Fibroblast of upper back skin (primary cell): ENCODE measurements at regions not wholly inside any gene's neighbourhood (a gene's known extent, or its start where the extent isn't known, plus 50 kb on each side); places are given as distances from the start of the nearest gene placed in this dataset.

Source experiments
- DNase-seq: peaks from one replicate; pipeline ENCODE4 v3.0.0-alpha.2; 2013

GRCh38 chr1:239322369-239322768 lies 64.0 kb upstream of the CHRM3 start:
- no peak for DNase-seq

- no peak for DNase-seq
Measured at GRCh38 chr1:239321877-239322276, 64.5 kb upstream of the CHRM3 start.

- no peak for DNase-seq
Measured at GRCh38 chr1:239317948-239318347, 68.4 kb upstream of the CHRM3 start.

GRCh38 chr1:239315631-239316217 lies 70.6 kb upstream of the CHRM3 start:
- no peak for DNase-seq

- no peak for DNase-seq
Measured at GRCh38 chr1:239311331-239311730, 75.0 kb upstream of the CHRM3 start.

- peak; percentile 16 for DNase-seq
Measured at GRCh38 chr1:239308701-239309333, 77.6 kb upstream of the CHRM3 start.

GRCh38 chr1:239307886-239308285 lies 78.5 kb upstream of the CHRM3 start:
- no peak for DNase-seq

GRCh38 chr1:239306426-239306825 lies 79.9 kb upstream of the CHRM3 start:
- DNase-seq = no peak

GRCh38 chr1:239303289-239303688 lies 83.1 kb upstream of the CHRM3 start:
- no peak for DNase-seq

- DNase-seq = no peak
Measured at GRCh38 chr1:239302696-239303095, 83.7 kb upstream of the CHRM3 start.

- no peak for DNase-seq
Measured at GRCh38 chr1:239301251-239301650, 85.1 kb upstream of the CHRM3 start.

- no peak for DNase-seq
Measured at GRCh38 chr1:239297910-239298309, 88.5 kb upstream of the CHRM3 start.

- DNase-seq = peak; percentile 26
Measured at GRCh38 chr1:239293350-239294110, 92.8 kb upstream of the CHRM3 start.

GRCh38 chr1:239288820-239289554 lies 97.4 kb upstream of the CHRM3 start:
- peak; percentile 56 for DNase-seq

GRCh38 chr1:239287296-239287695 lies 99.1 kb upstream of the CHRM3 start:
- DNase-seq = no peak

- DNase-seq = no peak
Measured at GRCh38 chr1:239283216-239283615, 103.2 kb upstream of the CHRM3 start.

- no peak for DNase-seq
Measured at GRCh38 chr1:239282411-239282810, 104.0 kb upstream of the CHRM3 start.

- DNase-seq = no peak
Measured at GRCh38 chr1:239276051-239276450, 110.3 kb upstream of the CHRM3 start.

- DNase-seq = no peak
Measured at GRCh38 chr1:239274242-239274830, 112.0 kb upstream of the CHRM3 start.

GRCh38 chr1:239270509-239270908 lies 115.9 kb upstream of the CHRM3 start:
- no peak for DNase-seq

- peak; percentile 31 for DNase-seq
Measured at GRCh38 chr1:239269706-239270105, 116.7 kb upstream of the CHRM3 start.

- DNase-seq = no peak
Measured at GRCh38 chr1:239268941-239269340, 117.4 kb upstream of the CHRM3 start.

GRCh38 chr1:239268007-239268406 lies 118.4 kb upstream of the CHRM3 start:
- DNase-seq = no peak
